ENCODE measurements at regions not wholly inside any gene's neighbourhood (a gene's known extent, or its start where the extent isn't known, plus 50 kb on each side); places are given as distances from the start of the nearest gene placed in this dataset.
"Not testable (repeated sequence)": the region's sequence is repeated elsewhere in the genome, so short reads cannot be mapped to it uniquely, and the experiment has no call there.

DNA sequence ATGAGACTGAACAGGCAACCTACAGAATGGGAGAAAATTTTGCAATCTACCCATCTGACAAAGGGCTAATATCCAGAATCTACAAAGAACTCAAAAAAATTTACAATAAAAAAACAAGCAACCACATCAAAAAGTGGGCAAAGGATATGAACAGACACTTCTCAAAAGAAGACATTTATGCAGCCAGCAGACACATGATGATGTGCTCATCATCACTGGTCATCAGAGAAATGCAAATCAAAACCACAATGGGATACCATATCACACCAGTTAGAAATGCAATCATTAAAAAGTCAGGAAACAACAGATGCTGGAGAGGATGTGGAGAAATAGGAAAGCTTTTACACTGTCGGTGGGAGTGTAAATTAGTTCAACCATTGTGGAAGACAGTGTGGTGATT lies 51.7 kb upstream of the PAXBP1 start:
- DNase-seq (ENCODE audit: low read depth in 2 of 3, low spot score in 1 of 3), result not testable (repeated sequence)

DNA sequence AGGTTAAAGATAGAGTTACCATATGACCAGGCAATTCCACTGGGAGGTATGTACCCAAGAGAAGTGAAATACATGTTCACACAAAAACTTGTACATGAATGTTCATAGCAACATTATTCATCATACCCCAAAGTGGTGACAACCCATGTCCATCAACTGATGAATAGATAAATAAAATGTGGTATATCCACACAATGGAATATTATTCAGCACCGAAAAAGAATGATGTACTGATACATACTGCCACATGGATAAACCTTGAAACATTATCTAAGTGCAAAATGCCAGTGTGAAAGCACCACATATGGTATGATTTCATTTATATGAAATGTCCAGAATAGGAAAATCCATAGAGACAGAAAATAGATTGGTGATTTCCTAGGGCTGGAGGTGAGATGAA lies 53.4 kb upstream of the PAXBP1 start:
- DNase-seq (ENCODE audit: low read depth in 2 of 3, low spot score in 1 of 3), result no peak

DNA sequence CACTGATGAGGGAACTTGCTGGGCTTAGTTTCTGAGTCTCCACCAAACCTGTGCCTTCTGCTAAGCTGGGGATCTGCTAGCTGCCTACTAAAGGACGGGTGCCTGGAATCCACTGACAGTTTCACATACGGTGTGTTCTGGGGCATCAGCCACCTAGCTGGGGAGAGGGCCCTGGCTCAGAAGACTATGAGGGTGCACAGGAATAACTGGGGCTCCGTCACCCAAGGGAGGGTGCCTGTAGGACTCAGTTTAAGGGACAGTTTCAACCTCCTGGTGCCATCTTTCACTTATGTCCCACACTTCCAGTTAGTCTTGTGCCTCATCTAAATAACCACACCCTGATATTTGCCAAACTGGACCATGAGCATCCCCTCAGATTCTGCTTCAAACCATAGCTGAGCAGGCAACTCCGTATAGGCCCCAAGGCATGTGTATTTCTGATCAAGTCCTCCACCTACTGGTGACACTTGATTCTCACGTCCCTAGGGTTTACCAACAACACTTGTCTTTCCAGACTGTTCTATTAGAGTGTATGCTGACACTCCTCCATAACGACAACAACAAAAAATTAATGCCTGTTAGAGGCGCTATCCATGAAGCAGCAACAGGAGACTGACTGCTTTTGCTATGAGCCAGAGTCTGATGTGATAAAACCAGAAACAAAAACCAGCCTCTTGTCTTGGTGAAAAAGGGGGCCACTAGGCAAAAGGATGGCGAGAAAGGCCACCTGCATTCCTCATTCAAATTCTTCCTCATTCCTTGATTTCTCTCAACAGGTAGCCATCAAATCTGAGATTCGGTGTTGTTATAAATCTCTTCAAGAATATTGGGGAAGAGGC lies 55.0 kb upstream of the PAXBP1 start:
- DNase-seq (ENCODE audit: low read depth in 2 of 3, low spot score in 1 of 3), result peak in 2 of 3 donors; percentile 4 to 32

DNA sequence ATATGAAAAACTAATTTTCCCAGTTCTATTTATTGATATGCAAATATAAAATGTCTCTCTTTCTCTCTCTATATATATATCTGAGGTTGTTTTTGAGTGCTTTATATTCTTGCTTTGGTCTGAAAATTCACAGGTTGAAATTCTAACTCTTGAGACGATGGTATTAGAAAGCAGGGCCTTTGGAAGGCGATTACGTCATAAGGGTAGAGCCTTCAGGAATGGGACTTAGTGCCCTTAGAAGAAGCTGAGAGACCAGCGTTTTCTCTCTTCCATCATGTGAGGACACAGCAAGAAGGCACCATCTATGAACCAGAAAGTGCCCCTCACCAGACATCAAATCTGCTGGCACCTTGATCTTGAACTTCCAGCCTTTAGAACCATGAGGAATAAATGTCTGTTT lies 57.4 kb upstream of the PAXBP1 start:
- DNase-seq (ENCODE audit: low read depth in 2 of 3, low spot score in 1 of 3), result no peak

DNA sequence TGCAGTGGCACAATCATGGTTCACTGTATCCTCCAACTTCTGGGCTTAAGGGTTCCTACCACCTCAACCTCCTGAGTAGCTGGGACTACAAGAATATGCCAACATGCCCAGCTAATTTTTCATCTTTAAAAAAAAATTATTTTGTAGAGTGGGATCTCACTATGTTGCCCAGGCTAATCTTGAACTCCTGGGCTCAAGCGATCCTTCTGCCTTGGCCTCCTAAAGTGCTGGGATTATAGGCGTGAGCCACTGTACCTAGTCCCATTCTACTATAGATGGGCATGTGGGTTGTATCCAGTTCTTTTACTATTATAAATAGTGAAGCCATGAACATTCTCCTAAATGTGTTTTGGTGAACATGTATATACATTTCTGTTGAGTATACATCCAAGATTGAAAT lies 57.9 kb upstream of the PAXBP1 start:
- DNase-seq (ENCODE audit: low read depth in 2 of 3, low spot score in 1 of 3), result no peak

DNA sequence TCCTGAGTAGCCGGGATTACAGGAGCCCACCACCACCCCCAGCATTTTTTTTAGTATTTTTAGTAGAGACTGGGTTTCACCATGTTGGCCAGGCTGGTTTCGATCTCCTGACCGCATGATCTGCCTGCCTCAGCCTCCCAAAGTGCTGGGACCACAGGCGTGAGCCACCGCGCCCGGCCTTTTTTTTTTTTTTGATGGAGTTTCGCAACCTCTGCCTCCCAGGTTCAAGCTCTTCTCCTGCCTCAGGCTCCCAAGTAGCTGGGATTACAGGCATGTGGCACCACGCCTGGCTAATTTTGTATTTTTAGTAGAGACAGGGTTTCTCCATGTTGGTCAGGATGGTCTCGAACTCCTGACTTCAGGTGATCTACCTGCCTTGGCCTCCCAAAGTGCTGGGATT lies 60.2 kb upstream of the PAXBP1 start:
- not testable (repeated sequence) for DNase-seq (ENCODE audit: low read depth in 2 of 3, low spot score in 1 of 3)

DNA sequence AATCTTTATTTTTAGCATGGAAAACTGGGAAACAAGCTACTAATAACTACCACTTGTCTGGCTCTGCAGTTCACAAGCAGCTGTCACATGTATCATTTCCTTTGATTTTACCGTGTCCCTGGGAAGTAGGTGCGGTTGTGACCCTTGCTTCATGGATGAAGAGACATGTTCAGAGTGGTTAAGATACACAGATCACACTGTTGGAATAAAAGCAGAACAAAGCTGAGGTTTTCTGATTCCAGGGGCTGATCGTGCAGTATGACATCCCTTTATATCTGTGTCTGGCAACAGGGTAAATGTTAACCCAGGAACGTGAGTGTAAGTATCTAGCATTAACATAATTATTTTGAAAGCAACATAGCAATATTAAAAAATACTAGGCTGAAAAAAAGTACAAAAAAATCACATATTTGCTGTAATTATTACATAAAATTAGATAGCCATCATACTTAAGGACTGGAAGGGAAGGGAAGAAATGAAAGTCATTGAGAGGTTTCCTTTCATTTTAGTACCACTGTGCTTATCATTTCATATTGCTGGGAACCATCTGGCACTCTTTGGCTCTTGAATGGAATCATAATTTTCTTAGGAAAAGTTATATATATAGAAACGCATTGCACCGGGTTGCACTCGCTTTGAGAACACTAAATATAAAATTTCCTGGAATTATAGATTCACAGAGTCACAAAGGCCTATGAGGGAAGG lies 62.8 kb upstream of the PAXBP1 start:
- no peak for DNase-seq (ENCODE audit: low read depth in 2 of 3, low spot score in 1 of 3)

DNA sequence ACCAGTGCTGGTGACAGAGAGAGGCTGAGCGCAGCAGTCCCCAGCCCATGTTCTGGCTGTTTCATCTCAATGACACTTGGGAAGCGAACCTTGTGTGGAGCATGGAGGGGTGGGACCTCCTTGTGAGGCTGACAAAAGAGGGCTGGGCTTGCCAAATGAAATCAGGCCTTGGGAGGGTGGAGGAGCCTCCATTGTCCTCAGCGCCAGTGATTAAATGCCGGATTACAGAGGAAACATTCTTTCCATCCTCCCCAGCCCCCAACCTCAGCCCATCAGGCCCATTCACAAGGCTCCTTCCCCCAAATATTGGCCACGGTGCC lies 63.3 kb upstream of the PAXBP1 start:
- no peak for DNase-seq (ENCODE audit: low read depth in 2 of 3, low spot score in 1 of 3)

DNA sequence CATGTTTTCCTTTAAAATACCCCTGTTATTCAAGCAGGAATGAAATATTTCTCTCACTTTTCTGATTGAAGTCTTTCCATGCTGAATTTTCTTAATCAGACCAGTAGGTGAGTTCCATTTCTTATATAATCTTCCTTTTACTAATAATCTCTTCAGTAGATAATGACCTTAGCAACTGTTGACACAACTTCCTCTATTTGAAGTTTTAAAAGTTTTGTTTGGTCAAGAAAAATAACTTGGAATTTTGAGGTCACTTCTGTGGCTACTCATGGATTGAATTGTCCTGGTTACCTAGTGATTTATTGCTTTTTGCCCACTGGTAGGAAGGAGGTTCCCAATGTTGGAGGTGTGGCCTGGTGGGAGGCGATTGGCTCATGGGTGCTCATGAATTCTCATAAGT lies 70.6 kb upstream of the PAXBP1 start:
- DNase-seq (ENCODE audit: low read depth in 2 of 3, low spot score in 1 of 3), result no peak

DNA sequence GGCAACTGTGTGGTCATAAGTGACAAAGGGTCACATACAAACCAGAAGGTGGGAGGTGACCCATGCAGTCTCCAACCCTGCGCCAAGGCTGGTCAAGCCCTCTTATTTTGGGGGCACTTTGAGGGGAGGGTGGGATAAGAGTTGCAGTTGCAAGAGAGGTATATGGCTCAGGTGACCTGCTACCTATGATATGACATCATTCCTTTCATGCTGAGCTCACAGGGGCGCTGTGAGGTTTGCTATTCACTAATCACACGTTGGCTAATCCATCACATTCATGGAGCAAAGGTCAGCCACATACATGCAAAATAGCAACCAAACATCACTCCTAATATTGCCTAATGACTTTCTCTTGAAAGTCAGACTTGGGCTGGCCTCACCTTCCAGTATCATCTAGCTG lies 72.0 kb upstream of the PAXBP1 start:
- no peak for DNase-seq (ENCODE audit: low read depth in 2 of 3, low spot score in 1 of 3)

DNA sequence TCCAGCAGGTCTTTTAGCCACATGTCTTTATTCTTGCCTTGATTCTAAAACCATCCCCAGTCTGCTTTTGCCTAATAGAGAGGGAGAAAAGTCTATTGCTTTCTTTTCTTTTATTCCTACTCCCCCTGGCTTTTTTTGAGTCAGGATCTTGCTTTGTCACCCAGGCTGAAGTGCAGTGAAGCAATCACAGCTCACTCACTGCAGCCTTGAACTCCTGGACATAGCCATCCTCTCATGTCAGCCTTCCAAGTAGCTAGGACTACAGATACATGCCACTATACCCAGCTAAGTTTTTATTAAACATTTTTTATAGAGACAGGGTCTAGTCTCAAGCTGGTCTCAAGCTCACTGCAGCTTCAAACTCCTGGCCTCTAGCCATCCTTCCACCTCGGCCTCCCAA lies 72.5 kb upstream of the PAXBP1 start:
- DNase-seq (ENCODE audit: low read depth in 2 of 3, low spot score in 1 of 3), result no peak

DNA sequence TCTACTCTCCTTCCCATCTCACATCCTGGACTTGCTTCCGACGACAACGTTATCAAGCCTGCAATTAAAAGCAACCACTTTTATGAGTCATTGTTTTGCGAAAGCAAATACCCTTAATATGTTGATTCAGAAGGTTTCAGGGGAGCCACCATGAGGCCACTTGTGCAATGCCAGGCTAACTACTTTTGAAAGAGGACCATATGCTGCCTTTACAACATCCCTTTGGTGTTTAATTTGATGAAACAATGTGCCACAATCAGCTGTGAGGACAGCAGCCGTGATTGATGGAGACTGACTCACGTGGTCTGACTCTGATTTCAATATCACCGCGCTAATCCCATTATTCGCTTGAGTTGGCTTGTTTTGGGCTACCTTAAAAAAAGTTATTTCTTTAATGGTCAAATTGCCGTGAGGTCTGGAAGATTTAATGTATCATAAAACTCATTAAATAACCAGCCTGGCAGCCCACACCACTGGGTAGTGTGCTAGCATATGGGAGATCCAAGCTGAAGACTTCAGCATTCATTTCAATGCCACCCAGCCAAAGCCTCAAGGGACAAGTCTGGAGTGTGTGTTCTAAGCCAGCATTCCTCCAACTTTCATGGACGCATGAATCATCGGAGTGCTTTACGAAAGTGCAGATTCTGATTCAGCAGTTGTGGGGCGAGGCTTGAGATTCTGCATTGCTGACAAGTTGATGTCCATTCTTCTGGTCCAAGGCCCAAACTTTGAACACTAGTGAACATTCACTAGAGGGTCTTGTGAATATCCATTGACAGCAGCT lies 73.3 kb upstream of the PAXBP1 start:
- DNase-seq (ENCODE audit: low read depth in 2 of 3, low spot score in 1 of 3), result no peak

DNA sequence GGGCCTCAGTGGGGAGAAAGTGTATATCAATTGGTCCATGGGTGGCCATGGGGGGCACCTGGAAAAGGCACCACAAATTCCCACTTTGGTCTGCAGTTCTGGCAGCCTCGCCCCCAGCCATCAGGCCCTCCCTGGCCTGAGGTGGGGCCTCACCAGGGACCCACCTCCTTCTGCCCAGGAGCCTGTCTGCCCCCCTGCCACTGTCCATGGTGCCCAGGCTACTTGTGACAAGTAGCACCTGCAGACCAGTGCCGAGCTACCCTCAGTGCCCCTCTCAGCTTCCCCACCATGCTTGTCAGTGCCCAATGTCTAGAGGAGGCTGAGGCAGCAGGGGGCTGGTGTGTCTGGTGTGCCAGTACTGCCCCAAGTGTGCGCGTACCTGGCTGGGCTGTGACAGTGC lies 87.1 kb upstream of the PAXBP1 start:
- no peak for DNase-seq (ENCODE audit: low read depth in 2 of 3, low spot score in 1 of 3)

DNA sequence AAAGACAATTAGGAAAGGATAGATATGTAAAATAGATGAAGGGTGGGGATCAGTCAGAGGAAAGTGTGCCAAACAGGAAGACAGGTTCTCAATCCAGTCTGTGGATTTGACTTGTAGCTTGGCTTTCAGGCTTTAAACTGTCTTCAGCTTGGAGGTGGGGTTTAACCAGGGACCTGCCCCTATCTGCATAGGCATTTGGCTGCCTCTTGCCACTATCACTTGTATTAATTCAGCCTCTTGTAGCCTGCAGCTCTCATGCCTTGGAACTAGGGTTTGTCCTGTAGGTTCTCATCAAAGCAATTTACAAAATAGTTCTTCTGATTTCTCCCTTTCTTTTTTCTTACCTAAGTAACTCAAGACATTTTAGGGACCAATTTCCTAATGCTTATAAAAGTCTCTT lies 88.8 kb upstream of the PAXBP1 start:
- no peak for DNase-seq (ENCODE audit: low read depth in 2 of 3, low spot score in 1 of 3)

DNA sequence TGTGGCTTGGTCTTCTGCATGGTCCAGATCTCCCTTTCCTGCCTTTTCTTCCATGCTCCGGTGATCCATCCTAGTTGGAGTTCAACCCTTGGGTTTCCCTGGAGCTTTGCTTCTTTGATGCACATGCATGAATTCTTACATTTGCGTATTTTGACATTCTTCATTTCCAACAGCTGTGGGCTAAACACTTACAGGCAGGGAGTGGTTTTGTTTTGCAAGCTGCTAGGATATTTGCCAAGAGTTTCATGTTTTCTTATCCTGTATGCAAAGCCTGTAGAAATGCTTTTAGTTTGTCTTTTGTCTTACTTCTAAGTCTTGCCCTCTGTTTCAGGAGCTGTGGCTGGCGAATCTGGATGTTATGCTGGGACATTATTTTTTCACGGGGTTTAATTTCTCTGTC lies 90.3 kb upstream of the PAXBP1 start:
- DNase-seq (ENCODE audit: low read depth in 2 of 3, low spot score in 1 of 3), result no peak

DNA sequence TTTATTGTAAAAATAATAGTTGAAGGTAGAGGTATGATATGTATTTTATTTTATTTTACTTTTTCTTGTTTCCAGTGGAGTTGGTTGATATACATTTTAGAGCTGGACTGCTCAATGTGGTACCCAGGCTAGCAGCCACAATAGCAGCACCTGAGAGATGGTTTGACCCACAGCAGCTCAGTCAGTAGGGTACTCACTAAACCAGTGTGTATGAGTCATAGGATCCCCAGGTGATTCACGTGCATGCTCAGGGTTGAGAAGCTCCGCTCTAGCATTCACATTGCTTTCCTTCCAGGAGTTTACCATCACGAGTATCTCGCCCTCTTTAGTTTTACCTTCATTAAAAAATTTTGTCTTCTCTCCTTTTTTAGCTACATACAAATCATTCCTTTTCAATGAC lies 96.0 kb upstream of the PAXBP1 start:
- no peak for DNase-seq (ENCODE audit: low read depth in 2 of 3, low spot score in 1 of 3)

DNA sequence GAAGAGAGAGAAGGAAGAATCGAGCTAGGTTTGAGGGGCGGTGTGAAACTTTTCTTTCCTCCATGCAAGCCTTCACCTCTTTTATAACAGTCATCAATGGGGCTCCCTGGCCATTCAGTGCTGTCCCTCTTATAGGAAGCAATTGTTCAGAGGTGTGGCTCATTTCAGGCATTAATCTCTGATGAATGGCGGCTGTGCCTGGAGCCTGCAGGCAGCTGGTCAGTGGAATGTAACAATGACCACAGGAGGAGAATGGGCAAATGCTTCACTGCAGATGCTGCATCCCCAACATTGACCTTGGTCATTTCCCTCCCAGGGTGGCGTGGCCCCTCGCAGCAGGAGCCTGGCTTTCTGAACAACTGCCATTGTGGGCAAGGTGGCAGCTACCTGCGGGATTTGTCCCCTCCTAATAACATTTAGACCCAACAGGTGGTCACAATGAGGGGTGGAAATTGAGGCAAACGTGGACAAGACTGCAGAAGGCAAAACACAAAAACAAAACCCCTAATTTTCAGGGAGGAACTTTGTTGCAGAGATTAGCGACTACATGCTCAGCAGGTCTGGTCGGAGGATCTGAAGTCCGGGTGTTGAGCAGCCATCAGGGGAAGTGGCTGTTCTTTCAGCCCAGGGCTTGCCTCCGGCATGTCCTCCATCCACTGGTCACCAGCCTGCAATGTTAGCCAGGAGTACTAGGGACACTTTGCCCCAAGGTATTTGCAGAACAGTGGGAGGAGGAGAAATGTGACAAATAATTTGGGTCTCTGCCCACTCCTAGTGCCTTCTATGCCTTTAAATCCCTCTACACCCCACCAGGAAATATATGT lies 97.3 kb upstream of the PAXBP1 start:
- no peak for DNase-seq (ENCODE audit: low read depth in 2 of 3, low spot score in 1 of 3)

DNA sequence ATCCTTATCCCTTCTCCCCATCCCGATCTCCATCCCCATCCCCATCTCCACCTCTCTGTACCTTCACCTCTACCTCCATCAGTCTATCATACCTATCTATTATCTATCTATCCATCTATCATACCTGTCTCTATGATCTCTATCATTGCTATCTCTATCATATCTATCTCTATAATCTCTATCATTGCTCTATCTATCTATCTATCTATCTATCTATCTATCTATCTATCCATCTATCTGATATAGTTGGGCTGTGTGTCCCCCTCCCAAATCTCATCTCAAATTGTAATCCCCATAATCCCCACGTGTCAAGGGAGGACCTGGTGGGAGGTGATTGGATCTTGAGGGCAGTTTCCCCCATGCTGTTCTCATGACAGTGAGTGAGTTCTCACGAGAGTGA lies 97.9 kb upstream of the PAXBP1 start:
- DNase-seq (ENCODE audit: low read depth in 2 of 3, low spot score in 1 of 3), result no peak

DNA sequence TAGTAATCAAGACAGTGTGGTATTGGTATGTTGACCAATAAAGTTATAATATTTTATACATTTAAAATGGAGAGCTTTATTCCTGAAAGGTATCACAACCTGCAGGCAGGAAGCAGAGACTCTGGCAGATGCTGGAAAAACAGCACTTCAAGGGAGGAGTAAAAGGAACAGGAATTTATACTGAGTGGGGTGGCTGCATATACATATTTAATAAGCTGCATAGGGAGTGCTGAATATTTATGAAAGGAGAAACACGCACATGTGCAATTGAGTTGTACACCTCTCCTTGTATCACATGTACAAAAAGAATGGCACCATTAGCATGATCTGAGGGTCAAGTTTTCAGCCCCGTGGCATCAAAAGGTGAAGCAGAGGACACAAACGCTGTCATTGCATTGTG lies 104.9 kb upstream of the PAXBP1 start:
- no peak for DNase-seq (ENCODE audit: low read depth in 2 of 3, low spot score in 1 of 3)

DNA sequence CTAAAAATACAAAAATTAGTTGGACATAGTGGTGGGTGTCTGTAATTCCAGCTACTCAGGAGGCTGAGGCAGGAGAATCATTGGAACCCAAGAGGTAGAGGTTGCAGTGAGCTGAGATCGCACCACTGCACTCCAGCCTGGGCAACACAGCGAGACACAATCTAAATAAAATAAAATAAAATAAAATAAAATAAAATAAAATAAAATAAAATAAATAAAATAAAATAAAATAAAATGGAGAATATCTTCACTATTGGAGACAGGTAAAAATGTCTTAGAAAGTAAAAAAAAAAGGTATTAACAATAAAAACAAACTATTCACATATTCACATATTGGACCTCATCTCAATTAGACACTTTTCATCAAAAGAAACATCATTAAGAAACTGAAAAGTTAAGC lies 106.3 kb upstream of the PAXBP1 start:
- DNase-seq (ENCODE audit: low read depth in 2 of 3, low spot score in 1 of 3), result not testable (repeated sequence)

DNA sequence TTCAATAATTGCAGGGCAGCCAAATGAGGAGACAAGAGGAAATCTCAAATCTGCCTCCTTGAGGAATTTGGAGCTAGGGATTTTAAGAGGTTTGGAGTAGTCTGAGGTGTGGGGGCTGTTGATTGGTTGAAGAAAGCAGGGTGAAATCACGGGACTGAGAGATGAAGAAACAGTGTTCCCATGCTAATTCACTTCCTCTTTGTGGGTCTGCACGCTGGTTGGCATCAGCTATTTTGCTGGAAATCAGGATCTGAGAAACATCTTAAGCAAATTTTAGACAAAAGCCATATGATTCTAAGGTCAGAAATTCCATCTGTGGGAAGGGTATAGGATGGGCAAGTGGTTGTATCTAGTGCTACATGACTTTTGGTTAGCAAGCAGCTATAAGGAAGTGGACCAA lies 107.1 kb upstream of the PAXBP1 start:
- no peak for DNase-seq (ENCODE audit: low read depth in 2 of 3, low spot score in 1 of 3)

Data from stimulated activated CD4-positive, alpha-beta T cell treated with anti-CD3 and anti-CD28 coated beads, Interleukin-12 subunit alpha, Interleukin-12 subunit beta, amount 100 ng/mL, for 48 hours (primary cell).